ENCODE measurements at regions not wholly inside any gene's neighbourhood (a gene's known extent, or its start where the extent isn't known, plus 50 kb on each side); places are given as distances from the start of the nearest gene placed in this dataset.

GRCh38 chr1:216846339-216846738 is 123.1 kb upstream of the ESRRG start:
- no peak for TF ChIP-seq TAF1 (conservative IDR thresholded peaks at IDR 0.05)
- no peak for TF ChIP-seq YY1 (IDR thresholded peaks at IDR 0.05)
- TF ChIP-seq CTCF (IDR thresholded peaks at IDR 0.05; ENCODE audit: low read depth, low read length, missing input control) = no peak
- TF ChIP-seq ATF3 (IDR thresholded peaks at IDR 0.05) = no peak
- TF ChIP-seq, protein P1, sequence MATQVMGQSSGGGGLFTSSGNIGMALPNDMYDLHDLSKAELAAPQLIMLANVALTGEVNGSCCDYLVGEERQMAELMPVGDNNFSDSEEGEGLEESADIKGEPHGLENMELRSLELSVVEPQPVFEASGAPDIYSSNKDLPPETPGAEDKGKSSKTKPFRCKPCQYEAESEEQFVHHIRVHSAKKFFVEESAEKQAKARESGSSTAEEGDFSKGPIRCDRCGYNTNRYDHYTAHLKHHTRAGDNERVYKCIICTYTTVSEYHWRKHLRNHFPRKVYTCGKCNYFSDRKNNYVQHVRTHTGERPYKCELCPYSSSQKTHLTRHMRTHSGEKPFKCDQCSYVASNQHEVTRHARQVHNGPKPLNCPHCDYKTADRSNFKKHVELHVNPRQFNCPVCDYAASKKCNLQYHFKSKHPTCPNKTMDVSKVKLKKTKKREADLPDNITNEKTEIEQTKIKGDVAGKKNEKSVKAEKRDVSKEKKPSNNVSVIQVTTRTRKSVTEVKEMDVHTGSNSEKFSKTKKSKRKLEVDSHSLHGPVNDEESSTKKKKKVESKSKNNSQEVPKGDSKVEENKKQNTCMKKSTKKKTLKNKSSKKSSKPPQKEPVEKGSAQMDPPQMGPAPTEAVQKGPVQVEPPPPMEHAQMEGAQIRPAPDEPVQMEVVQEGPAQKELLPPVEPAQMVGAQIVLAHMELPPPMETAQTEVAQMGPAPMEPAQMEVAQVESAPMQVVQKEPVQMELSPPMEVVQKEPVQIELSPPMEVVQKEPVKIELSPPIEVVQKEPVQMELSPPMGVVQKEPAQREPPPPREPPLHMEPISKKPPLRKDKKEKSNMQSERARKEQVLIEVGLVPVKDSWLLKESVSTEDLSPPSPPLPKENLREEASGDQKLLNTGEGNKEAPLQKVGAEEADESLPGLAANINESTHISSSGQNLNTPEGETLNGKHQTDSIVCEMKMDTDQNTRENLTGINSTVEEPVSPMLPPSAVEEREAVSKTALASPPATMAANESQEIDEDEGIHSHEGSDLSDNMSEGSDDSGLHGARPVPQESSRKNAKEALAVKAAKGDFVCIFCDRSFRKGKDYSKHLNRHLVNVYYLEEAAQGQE (IDR thresholded peaks at IDR 0.05) = no peak
- no peak for TF ChIP-seq JUND (IDR thresholded peaks at IDR 0.05)
- TF ChIP-seq RXRA (IDR thresholded peaks at IDR 0.05) = no peak
- TF ChIP-seq, protein P2, sequence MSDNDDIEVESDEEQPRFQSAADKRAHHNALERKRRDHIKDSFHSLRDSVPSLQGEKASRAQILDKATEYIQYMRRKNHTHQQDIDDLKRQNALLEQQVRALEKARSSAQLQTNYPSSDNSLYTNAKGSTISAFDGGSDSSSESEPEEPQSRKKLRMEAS (IDR thresholded peaks at IDR 0.05) = no peak
- no peak for TF ChIP-seq SP1 (IDR thresholded peaks at IDR 0.05)
